Smooth muscle cell (in vitro differentiated cells): ENCODE measurements at regions not wholly inside any gene's neighbourhood (a gene's known extent, or its start where the extent isn't known, plus 50 kb on each side); places are given as distances from the start of the nearest gene placed in this dataset.

Experiments used
- DNase-seq: peaks from one replicate; lab custom pipeline; 2025; ENCODE audit not compliant: unreplicated experiment; lab: John Stamatoyannopoulos, UW
- H2AFZ ChIP-seq: fragments of 200-600 bp; sonication (generic); 2 replicates; pipeline ENCODE4 v1.6.0; 2016; ENCODE audit warnings: antibody characterized with exemption, low read depth, mild to moderate bottlenecking
- H3F3A ChIP-seq: fragments of 200-600 bp; sonication (generic); 2 replicates; pipeline ENCODE4 v1.6.0; 2017; ENCODE audit warnings: antibody characterized with exemption, low read depth
- H3K27ac ChIP-seq: fragments of 200-600 bp; sonication (generic); 2 replicates; pipeline ENCODE4 v1.5.1; 2016; ENCODE audit warnings: low read depth, mild to moderate bottlenecking
- H3K27me3 ChIP-seq: fragments of 200-600 bp; sonication (generic); 2 replicates; pipeline ENCODE4 v1.6.1; 2016; ENCODE audit warnings: low read depth, mild to moderate bottlenecking
- H3K36me3 ChIP-seq: fragments of 200-600 bp; sonication (generic); 2 replicates; pipeline ENCODE4 v1.5.1; 2016; ENCODE audit warnings: low read depth
- H3K4me1 ChIP-seq: fragments of 200-600 bp; sonication (generic); 2 replicates; pipeline ENCODE4 v1.5.1; 2016; ENCODE audit warnings: low read depth
- H3K4me2 ChIP-seq: fragments of 200-600 bp; sonication (generic); 2 replicates; pipeline ENCODE4 v1.6.0; 2016; ENCODE audit warnings: mild to moderate bottlenecking
- H3K4me3 ChIP-seq: fragments of 200-600 bp; sonication (generic); 2 replicates; pipeline ENCODE4 v1.5.1; 2016; ENCODE audit warnings: mild to moderate bottlenecking
- H3K79me2 ChIP-seq: fragments of 200-600 bp; sonication (generic); 2 replicates; pipeline ENCODE4 v1.6.0; 2016; ENCODE audit warnings: low read depth, mild to moderate bottlenecking
- H3K9ac ChIP-seq: fragments of 200-600 bp; sonication (generic); 2 replicates; pipeline ENCODE4 v1.6.0; 2016; ENCODE audit warnings: low read depth
- H3K9me3 ChIP-seq: fragments of 200-600 bp; sonication (generic); replicated peaks from 2 replicates; pipeline ENCODE4 v1.5.1; 2016; ENCODE audit warnings: low read depth
- H4K20me1 ChIP-seq: fragments of 200-600 bp; sonication (generic); 2 replicates; pipeline ENCODE4 v1.6.0; 2016; ENCODE audit warnings: low read depth
- WGBS: methylation state at CpG from one replicate; pipeline ENCODE4 v1.1.7; 2016; ENCODE audit warnings: low lambda C conversion rate; 5-methylcytosine and 5-hydroxymethylcytosine counted together
- TF ChIP-seq, protein P1 (sequence below): fragments of 200-600 bp; sonication (generic); IDR thresholded peaks from 2 replicates; pipeline ENCODE4 v1.5.1; 2017; ENCODE audit warnings: borderline replicate concordance, mild to moderate bottlenecking, antibody characterized with exemption; ENCODE audit not compliant: insufficient read depth, poor library complexity, severe bottlenecking

GRCh38 chr19:30887042-30887441 is 462.2 kb downstream of the TSHZ3 start:
- no peaks in the 10 kb centered on the region for H3K36me3 ChIP-seq
- no peaks in the 10 kb centered on the region for H3F3A ChIP-seq
- WGBS, result 91% methylated on average over 6 of the region's 6 CpGs
- H3K9ac ChIP-seq, result no peak overlapping the region
- H2AFZ ChIP-seq, result no peak overlapping the region
- no peak overlapping the region for H3K27ac ChIP-seq
- H3K4me2 ChIP-seq, result no peak overlapping the region
- no peak overlapping the region for H3K4me3 ChIP-seq
- no peaks in the 10 kb centered on the region for H4K20me1 ChIP-seq
- TF ChIP-seq, protein P1, sequence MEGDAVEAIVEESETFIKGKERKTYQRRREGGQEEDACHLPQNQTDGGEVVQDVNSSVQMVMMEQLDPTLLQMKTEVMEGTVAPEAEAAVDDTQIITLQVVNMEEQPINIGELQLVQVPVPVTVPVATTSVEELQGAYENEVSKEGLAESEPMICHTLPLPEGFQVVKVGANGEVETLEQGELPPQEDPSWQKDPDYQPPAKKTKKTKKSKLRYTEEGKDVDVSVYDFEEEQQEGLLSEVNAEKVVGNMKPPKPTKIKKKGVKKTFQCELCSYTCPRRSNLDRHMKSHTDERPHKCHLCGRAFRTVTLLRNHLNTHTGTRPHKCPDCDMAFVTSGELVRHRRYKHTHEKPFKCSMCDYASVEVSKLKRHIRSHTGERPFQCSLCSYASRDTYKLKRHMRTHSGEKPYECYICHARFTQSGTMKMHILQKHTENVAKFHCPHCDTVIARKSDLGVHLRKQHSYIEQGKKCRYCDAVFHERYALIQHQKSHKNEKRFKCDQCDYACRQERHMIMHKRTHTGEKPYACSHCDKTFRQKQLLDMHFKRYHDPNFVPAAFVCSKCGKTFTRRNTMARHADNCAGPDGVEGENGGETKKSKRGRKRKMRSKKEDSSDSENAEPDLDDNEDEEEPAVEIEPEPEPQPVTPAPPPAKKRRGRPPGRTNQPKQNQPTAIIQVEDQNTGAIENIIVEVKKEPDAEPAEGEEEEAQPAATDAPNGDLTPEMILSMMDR, result no peak
- no peak for DNase-seq
- H3K9me3 ChIP-seq, result no peaks in the 10 kb centered on the region
- H3K27me3 ChIP-seq, result no peaks in the 10 kb centered on the region
- H3K79me2 ChIP-seq, result no peaks in the 10 kb centered on the region
- H3K4me1 ChIP-seq, result no peaks in the 10 kb centered on the region

GRCh38 chr19:30886222-30886621 is 463.0 kb downstream of the TSHZ3 start:
- Histone ChIP-seq H3K9ac (no peak overlapping the region), H3K79me2 (no peaks in the 10 kb centered on the region), H3K36me3 (no peaks in the 10 kb centered on the region), H3K4me1 (no peaks in the 10 kb centered on the region), H4K20me1 (no peaks in the 10 kb centered on the region), H3F3A (no peaks in the 10 kb centered on the region), H3K27me3 (no peaks in the 10 kb centered on the region), H3K4me3 (no peak overlapping the region), H3K9me3 (no peaks in the 10 kb centered on the region), H3K4me2 (no peak overlapping the region), H2AFZ (no peak overlapping the region), H3K27ac (no peak overlapping the region)
- TF ChIP-seq, protein P1, result no peak
- 87% methylated on average over 7 of the region's 7 CpGs for WGBS
- no peak for DNase-seq

DNA sequence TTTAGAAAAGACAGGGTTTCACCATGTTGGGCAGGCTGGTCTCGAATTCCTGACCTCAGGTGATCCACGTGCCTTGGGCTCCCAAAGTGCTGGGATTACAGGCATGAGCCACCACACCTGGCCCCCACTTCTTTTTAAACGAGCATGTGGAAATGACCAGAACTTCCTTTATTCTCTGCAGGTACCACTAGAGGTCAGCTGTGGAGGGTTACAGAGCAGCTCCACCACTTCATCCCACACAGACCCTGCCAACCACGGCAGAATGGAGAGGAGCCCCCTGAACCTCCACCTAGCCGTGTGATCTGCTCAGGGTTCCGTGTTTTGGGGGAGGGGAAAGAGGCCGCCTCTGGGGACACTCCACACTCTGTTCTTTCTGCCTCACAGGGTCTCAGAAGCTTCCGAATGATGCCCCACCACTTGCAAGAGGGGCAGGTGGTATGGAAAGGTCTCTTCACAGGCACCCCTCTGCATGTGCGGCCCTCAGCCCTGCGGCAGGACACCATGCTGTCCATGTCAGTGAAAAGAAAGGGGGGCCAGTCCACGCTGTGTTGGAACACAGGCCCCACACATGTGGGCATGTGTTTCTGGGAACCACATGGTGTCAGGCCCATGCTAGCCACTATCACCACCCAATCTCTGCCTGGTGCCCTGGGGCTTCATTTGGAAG is 465.0 kb downstream of the TSHZ3 start:
- no peaks in the 10 kb centered on the region for H4K20me1 ChIP-seq
- no peak for DNase-seq
- H3K4me3 ChIP-seq, result no peak overlapping the region
- TF ChIP-seq, protein P1, result no peak
- H3K79me2 ChIP-seq, result no peaks in the 10 kb centered on the region
- no peaks in the 10 kb centered on the region for H3K36me3 ChIP-seq
- no peak overlapping the region for H3K9ac ChIP-seq
- H3K4me1 ChIP-seq, result no peaks in the 10 kb centered on the region
- H3K4me2 ChIP-seq, result no peak overlapping the region
- no peaks in the 10 kb centered on the region for H3F3A ChIP-seq
- no peak overlapping the region for H2AFZ ChIP-seq
- no peaks in the 10 kb centered on the region for H3K9me3 ChIP-seq
- H3K27ac ChIP-seq, result no peak overlapping the region
- WGBS, result 88% methylated on average over 11 of the region's 11 CpGs
- no peaks in the 10 kb centered on the region for H3K27me3 ChIP-seq

DNA sequence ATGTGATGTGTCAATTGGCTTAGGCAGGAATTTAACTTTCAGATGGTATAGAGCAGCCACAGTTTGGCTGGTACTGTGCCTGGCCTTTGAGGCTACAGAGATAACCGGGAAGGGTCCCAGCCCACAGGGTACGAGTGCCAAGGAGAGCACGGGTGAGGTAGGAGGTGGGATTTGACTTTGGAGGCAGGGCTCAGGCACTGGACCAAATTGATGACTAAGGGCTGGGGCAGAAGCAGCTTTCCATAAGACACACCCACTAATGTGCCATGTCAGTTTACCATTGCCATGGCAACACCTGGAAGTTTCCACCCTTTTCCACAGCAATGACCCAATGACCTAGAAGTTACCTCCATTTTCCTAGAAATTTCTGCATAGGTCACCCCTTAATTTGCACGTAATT is 466.2 kb downstream of the TSHZ3 start:
- no peaks in the 10 kb centered on the region for H3K27me3 ChIP-seq
- 86% methylated on average over 4 of the region's 4 CpGs for WGBS
- DNase-seq, result no peak
- no peak overlapping the region for H3K27ac ChIP-seq
- no peaks in the 10 kb centered on the region for H4K20me1 ChIP-seq
- TF ChIP-seq, protein P1, result no peak
- no peak overlapping the region for H3K9ac ChIP-seq
- no peak overlapping the region for H2AFZ ChIP-seq
- no peaks in the 10 kb centered on the region for H3K4me1 ChIP-seq
- H3K9me3 ChIP-seq, result no peaks in the 10 kb centered on the region
- H3K4me3 ChIP-seq, result no peak overlapping the region
- no peaks in the 10 kb centered on the region for H3F3A ChIP-seq
- H3K79me2 ChIP-seq, result no peaks in the 10 kb centered on the region
- H3K4me2 ChIP-seq, result no peak overlapping the region
- no peaks in the 10 kb centered on the region for H3K36me3 ChIP-seq
